GM12878 (cell line): ENCODE measurements at regions not wholly inside any gene's neighbourhood (a gene's known extent, or its start where the extent isn't known, plus 50 kb on each side); places are given as distances from the start of the nearest gene placed in this dataset.

Experiments used
- BACH1 ChIP-seq: fragments of 450-650 bp; IDR thresholded peaks from 2 replicates; pipeline ENCODE4 v1.6.1; 2017; ENCODE audit warnings: mild to moderate bottlenecking, borderline replicate concordance
- BCL3 ChIP-seq: IDR thresholded peaks from 2 replicates; pipeline ENCODE4 v1.6.1; 2011; ENCODE audit warnings: borderline replicate concordance, low read depth, mild to moderate bottlenecking, moderate library complexity, low read length; ENCODE audit not compliant: insufficient read depth, poor library complexity, severe bottlenecking
- EED ChIP-seq: sonication (generic); IDR thresholded peaks from 2 replicates; pipeline ENCODE4 v1.6.1; 2016; ENCODE audit warnings: antibody characterized with exemption, low read depth
- EZH2 ChIP-seq: IDR thresholded peaks from 2 replicates; pipeline ENCODE4 v1.6.1; 2012; ENCODE audit warnings: low read depth, mild to moderate bottlenecking, control low read depth, inconsistent platforms, low read length, borderline replicate concordance; ENCODE audit not compliant: control insufficient read depth
- IRF4 ChIP-seq: IDR thresholded peaks from 2 replicates; pipeline ENCODE4 v1.6.1; 2011; ENCODE audit warnings: low read depth, low read length
- NFIC ChIP-seq: IDR thresholded peaks from 2 replicates; pipeline ENCODE4 v1.6.1; 2012; ENCODE audit warnings: low read depth, mild to moderate bottlenecking, inconsistent platforms, low read length, moderate library complexity
- POLR2AphosphoS5 ChIP-seq: IDR thresholded peaks from 2 replicates; pipeline ENCODE4 v1.6.1; 2011; ENCODE audit warnings: mild to moderate bottlenecking, low read length, inconsistent platforms
- TF ChIP-seq, protein P1 (sequence below), 3 experiments: IDR thresholded peaks in 2 of 3; conservative IDR thresholded peaks in 1 of 3; 2 replicates each; pipeline ENCODE4 v1.5.1; 2011; ENCODE audit warnings: low read depth in 3 of 3, low read length in 3 of 3, mild to moderate bottlenecking in 3 of 3, control low read depth in 2 of 3, moderate library complexity in 2 of 3, inconsistent platforms in 1 of 3, mixed read lengths in 1 of 3; ENCODE audit not compliant: control insufficient read depth in 2 of 3, insufficient read depth in 1 of 3; ENCODE audit errors: extremely low read depth in 1 of 3
- TF ChIP-seq, protein P2 (sequence below): fragments of 450-650 bp; IDR thresholded peaks from 2 replicates; pipeline ENCODE4 v1.6.1; 2016; ENCODE audit warnings: mild to moderate bottlenecking
- TF ChIP-seq, protein P3 (sequence below): IDR thresholded peaks from 2 replicates; pipeline ENCODE4 v1.6.1; 2012; ENCODE audit warnings: low read depth, low read length, improper control_type of control experiment
- TF ChIP-seq, protein P4 (sequence below): fragments of 150-350 bp; IDR thresholded peaks from 2 replicates; pipeline ENCODE4 v1.6.1; 2016; ENCODE audit warnings: low read depth, low read length

GRCh38 chr5:106080535-106080934 lies 1590.2 kb downstream of the EFNA5 start:
- TF ChIP-seq IRF4 (no peak), EED (no peak), NFIC (no peak), POLR2AphosphoS5 (no peak), EZH2 (no peak), BCL3 (no peak), BACH1 (no peak)
- TF ChIP-seq, protein P1, sequence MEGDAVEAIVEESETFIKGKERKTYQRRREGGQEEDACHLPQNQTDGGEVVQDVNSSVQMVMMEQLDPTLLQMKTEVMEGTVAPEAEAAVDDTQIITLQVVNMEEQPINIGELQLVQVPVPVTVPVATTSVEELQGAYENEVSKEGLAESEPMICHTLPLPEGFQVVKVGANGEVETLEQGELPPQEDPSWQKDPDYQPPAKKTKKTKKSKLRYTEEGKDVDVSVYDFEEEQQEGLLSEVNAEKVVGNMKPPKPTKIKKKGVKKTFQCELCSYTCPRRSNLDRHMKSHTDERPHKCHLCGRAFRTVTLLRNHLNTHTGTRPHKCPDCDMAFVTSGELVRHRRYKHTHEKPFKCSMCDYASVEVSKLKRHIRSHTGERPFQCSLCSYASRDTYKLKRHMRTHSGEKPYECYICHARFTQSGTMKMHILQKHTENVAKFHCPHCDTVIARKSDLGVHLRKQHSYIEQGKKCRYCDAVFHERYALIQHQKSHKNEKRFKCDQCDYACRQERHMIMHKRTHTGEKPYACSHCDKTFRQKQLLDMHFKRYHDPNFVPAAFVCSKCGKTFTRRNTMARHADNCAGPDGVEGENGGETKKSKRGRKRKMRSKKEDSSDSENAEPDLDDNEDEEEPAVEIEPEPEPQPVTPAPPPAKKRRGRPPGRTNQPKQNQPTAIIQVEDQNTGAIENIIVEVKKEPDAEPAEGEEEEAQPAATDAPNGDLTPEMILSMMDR (IDR thresholded peaks at IDR 0.05 in 2 of 3, conservative IDR thresholded peaks at IDR 0.05 in 1 of 3; ENCODE audit: control insufficient read depth in 2 of 3, extremely low read depth in 1 of 3, insufficient read depth in 1 of 3, low read depth in 3 of 3, low read length in 3 of 3): no peak
- TF ChIP-seq, protein P2, sequence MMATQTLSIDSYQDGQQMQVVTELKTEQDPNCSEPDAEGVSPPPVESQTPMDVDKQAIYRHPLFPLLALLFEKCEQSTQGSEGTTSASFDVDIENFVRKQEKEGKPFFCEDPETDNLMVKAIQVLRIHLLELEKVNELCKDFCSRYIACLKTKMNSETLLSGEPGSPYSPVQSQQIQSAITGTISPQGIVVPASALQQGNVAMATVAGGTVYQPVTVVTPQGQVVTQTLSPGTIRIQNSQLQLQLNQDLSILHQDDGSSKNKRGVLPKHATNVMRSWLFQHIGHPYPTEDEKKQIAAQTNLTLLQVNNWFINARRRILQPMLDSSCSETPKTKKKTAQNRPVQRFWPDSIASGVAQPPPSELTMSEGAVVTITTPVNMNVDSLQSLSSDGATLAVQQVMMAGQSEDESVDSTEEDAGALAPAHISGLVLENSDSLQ: no peak
- TF ChIP-seq, protein P3, sequence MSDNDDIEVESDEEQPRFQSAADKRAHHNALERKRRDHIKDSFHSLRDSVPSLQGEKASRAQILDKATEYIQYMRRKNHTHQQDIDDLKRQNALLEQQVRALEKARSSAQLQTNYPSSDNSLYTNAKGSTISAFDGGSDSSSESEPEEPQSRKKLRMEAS: no peak
- TF ChIP-seq, protein P4, sequence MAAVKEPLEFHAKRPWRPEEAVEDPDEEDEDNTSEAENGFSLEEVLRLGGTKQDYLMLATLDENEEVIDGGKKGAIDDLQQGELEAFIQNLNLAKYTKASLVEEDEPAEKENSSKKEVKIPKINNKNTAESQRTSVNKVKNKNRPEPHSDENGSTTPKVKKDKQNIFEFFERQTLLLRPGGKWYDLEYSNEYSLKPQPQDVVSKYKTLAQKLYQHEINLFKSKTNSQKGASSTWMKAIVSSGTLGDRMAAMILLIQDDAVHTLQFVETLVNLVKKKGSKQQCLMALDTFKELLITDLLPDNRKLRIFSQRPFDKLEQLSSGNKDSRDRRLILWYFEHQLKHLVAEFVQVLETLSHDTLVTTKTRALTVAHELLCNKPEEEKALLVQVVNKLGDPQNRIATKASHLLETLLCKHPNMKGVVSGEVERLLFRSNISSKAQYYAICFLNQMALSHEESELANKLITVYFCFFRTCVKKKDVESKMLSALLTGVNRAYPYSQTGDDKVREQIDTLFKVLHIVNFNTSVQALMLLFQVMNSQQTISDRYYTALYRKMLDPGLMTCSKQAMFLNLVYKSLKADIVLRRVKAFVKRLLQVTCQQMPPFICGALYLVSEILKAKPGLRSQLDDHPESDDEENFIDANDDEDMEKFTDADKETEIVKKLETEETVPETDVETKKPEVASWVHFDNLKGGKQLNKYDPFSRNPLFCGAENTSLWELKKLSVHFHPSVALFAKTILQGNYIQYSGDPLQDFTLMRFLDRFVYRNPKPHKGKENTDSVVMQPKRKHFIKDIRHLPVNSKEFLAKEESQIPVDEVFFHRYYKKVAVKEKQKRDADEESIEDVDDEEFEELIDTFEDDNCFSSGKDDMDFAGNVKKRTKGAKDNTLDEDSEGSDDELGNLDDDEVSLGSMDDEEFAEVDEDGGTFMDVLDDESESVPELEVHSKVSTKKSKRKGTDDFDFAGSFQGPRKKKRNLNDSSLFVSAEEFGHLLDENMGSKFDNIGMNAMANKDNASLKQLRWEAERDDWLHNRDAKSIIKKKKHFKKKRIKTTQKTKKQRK: no peak
